HG02763 (cell line): ENCODE measurements at regions not wholly inside any gene's neighbourhood (a gene's known extent, or its start where the extent isn't known, plus 50 kb on each side); places are given as distances from the start of the nearest gene placed in this dataset.

Experiments
- ATAC-seq: cut with Tn5 transposase; IDR thresholded peaks from one replicate; pipeline ENCODE4 v1.9.1; 2021; ENCODE audit warnings: mild to moderate bottlenecking, moderate library complexity; ENCODE audit not compliant: unreplicated experiment

DNA sequence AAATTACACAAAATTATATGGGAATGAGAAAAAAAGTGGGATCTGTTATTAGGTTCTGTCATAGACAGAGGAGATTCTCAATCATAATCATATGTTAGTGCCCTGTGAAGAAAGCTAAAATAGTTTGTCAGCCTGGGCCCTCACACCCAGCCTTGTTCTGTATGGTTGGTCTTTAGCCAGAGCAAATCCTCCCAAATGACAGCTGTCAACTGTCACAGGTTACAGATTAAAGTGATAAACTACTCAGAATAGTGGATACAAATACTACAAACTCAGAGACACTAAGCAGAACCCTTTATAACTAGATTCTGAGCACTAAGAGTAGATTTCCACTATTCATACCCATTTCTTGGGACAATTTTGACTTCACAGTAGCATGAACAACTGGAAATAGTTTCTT, 405.0 kb upstream of the MEF2C start:
- ATAC-seq: no peak

DNA sequence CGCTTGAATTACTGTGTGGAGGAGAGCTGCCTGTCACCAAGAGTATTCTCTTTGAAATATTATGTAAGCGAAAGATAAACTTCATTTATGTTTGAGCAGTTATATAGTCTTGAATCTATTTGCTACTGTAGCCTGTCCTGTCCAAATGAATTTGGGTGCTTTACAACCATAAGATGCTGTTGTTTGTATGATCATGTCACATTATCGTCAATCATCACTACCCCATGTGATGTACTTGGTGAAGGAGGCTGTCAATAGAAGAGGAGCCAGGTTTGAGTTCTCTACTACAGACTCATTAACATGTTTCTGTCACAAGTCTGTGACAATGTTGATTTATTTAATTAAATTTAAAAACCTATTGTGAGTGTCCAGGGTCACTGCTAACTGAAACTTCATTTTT, 403.3 kb upstream of the MEF2C start:
- ATAC-seq: no peak

DNA sequence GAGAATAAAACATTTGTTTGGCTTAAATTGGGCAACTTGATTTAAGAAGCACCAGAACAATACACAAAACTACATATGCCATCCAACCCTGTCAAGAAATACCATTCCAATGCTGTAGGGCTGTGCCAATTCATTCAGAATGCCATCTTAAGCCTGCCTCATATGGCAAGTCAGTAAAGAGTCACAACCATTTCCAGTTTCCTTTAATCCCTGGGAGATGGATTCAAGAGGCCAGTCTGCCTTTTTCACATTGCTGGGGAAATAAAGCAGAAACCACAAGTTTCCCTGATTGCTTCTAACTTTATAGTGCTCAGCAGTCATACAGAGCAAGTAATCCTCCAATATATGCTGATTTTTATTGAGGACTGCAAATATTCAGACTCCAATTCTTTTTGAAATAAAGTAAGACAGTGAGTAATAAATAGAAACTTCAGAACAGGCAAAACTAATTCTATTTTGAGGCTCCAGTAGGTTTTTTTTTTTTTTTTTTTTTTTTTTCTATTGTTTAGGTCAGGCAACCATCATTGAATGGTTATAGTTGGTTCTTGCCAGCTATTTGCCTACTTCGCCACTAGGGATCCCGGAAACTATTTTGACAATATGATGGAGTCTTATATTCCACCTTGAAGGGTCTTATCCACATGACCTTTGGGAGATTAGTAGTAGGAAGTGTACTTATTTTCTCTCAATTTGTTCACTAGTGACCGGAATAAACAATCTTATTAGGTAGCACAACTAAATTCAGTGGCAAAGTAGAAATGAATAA, 400.9 kb upstream of the MEF2C start:
- ATAC-seq: no peak

DNA sequence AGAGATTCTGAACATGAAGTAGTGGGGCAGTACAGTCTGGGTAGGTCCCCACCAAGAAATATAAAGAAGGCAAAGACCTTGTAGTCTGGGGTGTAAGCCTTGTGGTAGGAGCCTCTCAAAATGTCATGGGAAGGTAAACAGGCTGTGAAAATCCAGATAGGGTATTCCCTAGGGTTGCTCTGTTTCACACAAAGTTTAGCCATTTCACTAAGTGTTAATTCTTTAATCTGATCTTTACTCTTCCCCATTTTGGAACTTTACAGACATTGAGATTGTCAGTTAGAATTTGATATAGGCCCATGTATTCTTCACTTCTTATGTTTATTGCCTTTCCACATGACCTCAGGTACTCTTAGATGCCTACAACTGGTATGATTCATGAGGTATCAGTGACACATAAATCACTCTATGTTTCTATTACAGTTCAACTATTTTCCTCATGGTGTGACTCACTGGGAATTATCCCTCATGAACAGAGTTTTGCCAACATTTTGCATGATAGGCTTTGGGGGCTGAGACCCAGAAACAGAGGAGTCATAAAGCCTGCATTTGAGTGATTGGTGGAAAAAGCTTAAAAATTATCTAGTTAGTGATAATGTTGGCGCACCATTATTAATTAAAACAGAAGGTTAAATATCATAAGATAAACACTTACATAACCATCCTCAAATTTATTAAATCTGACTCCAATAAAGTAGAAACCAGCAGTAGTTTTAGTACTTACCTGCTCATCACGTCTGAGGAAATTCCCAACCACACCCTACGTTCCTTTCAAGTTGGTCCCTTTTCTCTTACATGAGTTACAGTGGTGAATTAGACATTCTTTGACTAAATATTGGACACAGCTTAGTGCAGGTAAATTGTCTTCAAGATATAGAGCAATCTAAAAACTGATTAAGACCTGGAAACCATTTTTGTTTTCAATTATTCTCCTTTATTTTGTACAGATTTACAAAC, 399.8 kb upstream of the MEF2C start:
- ATAC-seq: no peak

DNA sequence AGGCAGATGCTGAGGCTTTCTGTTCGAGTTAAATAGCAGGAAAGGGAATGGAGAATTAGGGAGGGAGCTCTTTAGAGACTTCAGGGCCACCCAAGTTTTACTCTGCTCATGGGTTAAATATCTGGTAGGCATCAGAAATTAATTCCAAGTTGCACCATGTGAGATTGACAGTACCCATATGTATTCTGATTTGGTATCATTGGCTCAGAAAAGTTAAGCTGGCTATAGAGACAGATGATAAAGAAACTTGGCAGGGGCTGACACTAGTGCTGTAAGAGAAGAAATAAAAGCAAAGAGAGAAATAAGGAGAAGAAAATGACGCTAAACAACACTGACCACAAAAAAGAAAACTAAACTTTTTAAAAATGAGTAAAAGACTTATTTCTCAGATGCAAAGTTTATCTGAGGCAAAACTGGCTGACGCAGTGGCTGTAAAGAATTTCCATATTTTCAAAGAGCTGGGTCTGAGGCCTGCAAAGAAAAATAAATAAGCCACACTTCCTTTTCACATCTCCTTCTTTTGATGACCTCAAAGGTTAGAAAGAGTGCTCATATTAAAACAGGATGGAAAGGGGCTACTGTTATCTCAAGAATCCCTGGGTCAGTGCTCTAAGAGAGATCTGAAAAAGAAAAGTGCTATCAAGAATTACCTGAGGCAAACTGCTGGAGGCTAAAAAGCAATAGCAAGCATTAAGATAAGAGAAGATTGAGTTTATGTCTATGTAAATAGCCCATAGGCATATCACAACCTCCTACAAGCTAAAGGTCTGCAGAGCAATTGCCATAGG, 399.0 kb upstream of the MEF2C start:
- ATAC-seq: no peak

DNA sequence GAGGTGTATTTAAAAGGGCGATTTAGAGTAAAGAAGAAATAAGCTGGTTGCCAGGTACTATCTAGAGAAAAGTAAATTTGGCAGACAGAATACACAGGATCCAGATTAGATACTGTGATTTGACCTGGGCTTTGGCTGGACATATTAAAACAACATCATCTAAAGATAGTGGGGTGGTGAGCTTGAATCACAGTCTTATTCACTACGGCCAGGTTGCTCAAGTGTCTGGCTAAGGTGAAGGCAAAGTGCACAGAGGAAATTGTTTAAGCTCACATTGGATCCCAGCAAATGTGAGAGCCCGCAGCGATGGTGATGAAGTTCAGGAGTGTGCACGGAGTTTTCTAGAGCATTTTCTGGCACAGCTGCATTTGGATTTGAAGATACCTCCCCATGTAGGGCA, 398.2 kb upstream of the MEF2C start:
- ATAC-seq: no peak

DNA sequence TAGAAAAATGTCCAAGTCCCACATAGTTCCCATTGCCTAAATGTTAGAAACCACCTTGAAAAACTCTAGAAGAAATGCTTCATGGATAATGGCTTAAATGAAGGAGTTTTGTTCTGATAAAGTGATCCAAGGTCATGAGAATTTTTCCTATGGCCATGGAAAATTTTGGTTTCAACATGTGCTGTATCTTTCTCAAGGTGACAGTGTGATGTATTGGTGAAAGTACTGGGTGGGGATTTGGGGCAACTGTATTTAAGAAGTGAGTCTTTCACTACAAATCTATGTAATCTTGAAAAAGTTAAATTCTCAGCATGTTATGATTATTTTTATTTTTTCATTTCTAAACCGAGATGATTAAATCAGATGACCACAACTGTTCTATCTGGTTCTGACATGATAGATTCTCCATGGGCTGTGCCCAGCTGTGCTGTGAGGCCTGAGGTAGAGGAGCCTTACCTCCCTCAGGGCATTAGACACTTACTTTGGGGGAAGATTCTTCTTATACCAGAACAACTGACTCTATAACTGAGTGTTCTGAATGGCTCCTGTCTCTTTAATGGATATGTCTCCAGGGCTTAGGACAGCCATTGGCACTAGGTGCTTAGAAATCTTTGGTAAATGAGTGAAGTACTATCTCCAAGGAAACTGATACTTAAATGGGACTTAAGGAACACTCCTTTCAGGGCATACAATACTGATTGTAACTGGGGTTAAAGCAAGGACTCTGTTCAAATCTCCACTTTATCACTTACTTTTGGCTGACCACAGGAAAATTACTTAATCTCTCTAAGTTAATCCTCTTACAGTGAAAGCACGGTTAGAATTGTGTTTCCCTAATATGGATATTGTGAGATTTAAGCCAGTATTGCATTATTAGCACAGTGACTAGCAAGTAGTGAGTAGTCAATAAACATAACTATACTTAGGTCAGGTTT, 397.4 kb upstream of the MEF2C start:
- no peak for ATAC-seq

DNA sequence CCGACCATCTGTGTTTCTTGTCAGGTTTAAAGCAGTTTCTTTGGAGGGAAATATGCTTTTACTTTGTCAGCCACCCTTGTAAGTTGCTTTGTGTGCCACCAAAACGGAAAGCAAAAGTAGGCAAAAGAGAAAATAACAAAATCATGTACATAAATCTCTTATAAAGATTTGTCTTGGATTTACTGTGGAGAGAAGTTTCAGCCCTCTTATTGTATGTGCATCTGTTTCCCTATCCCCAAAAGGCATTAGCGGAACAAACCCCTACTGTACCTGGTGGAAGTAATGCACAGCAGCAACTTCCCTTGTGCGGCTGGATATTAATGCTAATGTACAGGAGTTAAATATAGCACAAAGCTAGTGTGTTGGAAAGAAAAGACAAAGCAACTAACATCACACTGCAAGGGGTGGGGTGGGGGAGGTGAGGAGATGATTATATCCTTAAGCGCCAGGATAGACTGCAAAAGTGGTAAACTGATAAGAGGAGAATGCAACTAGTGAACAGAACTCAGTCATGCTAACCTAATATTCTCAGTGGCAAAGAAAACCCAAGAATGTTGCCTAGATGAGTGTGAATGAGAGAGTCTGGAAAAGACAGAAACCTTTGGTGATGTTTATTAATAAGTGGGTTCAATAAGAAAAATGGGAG, 396.5 kb upstream of the MEF2C start:
- no peak for ATAC-seq

DNA sequence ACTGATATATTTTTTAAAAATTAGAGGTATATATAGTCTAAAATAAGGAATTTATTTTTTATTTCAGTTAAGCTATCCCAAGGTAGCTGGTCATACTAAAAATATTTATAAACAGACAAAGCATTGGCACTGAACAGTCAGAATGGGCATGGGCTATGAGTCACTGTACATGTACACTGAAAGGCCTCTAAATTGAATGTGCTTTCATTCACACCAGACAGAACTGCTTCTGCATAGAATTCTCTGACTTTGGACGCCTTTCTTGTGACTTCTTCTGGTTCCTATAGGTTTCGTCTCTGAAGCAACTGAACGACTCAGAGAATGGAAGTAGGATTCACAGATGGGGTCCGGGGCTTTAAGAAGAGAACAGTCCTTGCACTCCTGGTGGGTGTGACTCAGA, 394.8 kb upstream of the MEF2C start:
- no peak for ATAC-seq

DNA sequence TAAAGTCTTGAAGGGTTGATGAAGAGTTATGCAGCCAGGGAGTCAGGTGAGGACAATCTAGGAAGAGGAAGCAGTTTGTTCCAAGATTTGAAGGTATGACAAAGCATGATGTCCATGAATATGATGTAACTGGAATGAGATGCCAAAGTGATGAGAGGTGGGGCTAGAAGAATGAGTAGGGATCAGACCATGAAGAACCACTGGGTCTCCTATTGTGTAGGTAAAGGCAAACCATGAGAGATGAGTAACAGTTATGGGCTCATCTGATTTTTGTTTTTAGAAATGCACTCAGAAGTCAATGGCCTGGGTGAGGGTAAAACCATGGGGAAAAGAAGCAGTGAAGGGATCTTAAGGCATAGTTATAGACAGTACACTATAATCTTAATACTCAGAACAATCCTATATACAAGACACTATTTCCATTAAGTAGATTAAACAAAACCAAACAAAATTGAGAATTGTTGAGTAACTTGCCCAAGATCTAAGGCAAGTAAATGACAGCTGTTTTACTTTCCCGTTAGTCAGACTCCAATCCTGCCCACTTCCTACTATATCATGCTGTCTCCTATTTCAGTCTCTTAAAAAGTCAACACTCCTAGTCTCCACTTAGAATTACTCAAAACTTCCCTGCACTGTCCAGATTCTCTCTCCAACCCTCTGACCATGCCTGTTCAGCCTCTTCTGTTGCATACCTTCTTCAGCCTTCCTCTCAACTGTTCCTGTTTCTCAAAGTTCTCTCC, 393.8 kb upstream of the MEF2C start:
- no peak for ATAC-seq

DNA sequence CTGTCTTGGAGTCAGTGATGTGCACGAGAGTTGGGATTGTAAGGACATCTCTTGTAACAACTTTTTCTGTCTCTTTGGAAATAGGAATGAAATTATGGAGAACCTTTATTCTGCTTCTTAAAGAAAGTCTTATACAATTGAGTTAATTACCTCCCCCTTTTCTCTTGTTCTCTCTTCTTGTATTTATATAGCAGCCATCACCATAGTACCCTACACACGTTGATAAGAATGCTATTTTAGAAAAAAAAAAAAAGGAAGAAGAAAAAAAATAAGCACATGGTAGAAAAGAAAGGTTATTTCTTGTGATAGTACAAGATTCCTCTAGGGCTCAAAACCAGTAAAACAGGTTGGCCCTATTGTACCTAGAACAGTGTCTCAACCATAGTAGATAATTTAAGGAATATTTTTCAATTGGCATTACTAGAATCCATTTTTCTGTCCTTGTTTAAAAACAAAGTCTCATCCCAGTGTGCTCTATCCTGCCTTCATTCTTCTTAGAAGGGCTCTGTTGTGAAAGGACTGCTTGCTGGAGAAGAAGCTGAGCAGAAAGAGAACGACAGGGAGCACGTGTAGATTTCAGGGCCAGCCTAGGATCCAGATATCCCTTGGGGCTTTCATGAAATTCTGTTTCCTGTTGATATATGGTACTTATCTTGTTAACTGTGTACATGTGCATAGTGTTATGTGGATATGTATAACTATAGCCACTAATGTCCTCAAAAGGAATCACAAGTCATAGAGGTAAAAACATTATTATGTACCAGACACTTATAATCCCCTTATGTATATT, 392.3 kb upstream of the MEF2C start:
- no peak for ATAC-seq

DNA sequence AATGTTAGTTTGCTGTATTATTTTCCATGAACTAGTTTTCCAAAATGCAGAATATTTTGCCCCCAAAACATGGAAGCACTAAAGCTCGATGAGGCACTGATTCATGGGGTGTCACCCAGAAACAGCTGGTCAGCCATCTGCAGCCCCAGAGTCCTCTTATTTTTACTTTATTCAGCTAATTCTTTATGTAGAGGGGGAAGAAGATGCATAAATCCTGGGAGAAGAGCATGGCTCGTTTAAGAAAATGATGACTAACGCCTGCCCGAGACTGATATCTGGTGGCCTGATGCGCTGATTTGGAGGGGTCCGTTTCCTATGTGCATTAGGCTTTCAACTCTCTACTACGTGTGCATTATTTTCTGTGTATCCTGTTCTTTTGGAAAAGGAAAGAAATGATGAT, 390.3 kb upstream of the MEF2C start:
- no peak for ATAC-seq

DNA sequence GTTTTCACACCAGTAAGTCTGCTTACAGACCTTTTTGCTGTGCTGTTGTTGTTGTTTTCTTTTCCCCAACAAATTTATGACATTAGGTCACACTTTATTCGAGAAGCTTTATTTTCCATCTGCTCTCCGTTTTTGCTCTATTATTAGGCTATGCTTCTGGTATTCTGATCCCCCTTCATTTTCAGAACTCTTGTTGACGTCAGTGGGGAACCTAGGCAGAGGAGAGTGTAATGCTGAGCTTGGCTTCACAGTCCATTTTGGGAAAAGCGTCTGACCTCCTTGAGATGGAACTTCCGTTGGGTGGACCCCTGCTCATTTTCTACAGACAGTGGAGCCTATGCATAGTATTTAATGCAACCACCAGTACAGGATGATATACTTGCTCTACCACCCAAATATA, 387.9 kb upstream of the MEF2C start:
- no peak for ATAC-seq

DNA sequence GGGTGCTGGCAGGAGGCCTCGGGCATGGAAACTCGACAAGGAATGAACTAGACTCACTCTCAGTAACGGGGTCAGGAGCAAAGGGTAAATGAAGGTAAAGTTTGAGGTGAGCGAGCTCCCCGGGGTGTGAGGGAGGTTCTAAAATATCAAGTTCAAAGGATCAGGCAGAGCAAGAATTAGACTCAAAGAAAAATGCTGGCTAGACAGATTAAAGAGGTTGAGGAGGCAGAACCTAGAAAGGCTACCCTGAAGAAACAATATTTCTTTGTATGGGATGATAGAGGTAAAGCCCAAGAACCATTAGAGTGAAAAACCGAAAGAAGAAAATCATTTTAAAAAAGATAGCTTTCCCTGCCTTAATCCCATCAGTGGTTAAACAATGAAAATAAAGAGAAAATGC, 386.7 kb upstream of the MEF2C start:
- no peak for ATAC-seq

DNA sequence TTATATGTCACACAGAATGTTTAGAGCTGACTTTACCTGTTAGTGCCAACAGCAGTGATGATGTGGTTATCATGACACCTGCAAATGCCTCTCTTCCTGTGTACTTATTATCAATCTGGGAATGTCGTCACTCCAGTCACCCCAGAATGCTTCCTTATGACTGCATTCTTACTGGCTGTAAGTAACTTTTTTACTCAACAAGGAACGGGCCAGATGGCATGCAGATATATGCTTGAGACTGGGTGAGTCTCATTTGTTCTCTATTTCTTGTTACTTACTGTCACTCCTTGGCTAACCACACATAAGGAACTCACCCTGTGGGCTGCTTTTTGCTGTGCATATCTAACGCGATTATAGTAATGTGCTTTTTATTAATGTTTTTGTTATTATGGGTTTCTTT, 385.5 kb upstream of the MEF2C start:
- ATAC-seq: no peak

DNA sequence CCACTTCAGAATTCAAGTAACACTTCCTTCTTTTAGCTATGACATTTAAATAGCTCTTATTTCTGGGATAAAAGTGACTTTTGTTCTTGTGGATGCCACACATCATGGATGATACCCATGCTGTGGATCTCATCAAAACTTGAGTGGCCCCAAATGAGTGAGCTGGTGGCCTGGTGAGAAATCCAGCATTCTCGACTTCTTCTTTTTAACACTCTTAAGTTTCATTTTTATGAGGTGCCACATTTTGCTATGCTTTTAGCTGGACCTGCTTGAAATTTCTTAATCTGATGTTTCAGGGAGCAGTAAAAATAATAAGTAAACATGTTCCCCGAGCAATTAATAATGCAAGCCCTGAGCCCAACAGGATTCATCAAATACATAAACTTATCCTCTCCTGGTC, 384.8 kb upstream of the MEF2C start:
- ATAC-seq: no peak

DNA sequence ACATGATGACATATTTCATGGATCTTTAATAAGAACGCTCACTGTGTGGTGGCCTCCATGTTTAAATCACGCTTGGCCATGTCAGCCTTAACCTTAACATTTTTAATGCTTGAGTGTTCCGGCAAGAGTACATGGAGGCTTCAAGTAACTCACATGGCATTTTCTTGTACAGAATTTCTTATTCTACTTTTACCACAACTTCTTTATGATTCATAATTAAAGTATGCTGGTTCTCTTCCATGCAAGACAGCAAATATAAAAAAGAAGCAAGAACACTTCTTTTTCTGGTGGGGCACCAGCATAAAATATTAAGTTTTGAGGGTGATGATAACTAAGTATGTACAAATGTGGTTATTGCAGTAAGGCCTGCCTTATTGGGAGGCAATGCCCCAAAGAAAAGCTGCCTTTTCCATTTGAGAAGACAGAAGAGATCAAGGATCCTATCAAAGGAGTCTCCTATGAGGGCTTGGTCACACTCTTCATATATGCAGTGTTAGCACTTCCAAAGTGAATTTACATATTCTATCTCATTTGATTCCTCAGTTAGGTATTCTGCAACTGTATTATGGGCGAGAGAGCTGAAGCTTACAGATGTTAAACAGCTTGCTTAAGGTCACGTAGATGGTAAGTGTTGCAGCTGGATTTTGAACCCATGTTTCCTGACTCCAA, 382.7 kb upstream of the MEF2C start:
- no peak for ATAC-seq

DNA sequence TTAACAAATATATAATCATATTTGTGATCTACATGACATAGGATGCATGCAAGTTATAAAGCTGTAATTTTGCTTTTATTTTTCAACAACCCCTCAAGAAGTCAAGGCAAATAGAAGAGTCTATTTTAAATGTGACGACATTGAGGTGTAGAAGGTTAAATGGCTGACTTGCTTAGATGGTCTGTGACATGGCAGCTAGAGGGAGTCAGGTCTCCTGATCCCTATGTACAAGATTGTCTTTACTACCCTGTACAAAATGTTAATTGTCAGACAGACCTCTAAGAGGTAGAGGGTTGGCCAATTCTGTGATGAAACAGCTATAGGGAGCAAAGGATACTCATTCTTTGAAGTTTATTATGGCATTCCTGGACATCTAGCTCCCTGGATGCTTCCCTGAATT, 380.9 kb upstream of the MEF2C start:
- ATAC-seq: no peak
